GM18520 (cell line): ENCODE measurements at regions not wholly inside any gene's neighbourhood (a gene's known extent, or its start where the extent isn't known, plus 50 kb on each side); places are given as distances from the start of the nearest gene placed in this dataset.

Source experiments
- ATAC-seq: cut with Tn5 transposase; IDR thresholded peaks from one replicate; pipeline ENCODE4 v1.9.1; 2021; ENCODE audit not compliant: unreplicated experiment

- ATAC-seq = no peak
These were observed 171.9 kb upstream of the PMEPA1 start for GRCh38 chr20:57881466-57882385.

GRCh38 chr20:57880571-57880892 is 170.7 kb upstream of the PMEPA1 start:
- ATAC-seq = no peak

GRCh38 chr20:57879779-57880570 is 170.2 kb upstream of the PMEPA1 start:
- ATAC-seq = no peak

- ATAC-seq = no peak
These were observed 169.6 kb upstream of the PMEPA1 start for GRCh38 chr20:57879437-57879778.

- no peak for ATAC-seq
These were observed 169.1 kb upstream of the PMEPA1 start for GRCh38 chr20:57878786-57879424.

- no peak for ATAC-seq
These were observed 168.2 kb upstream of the PMEPA1 start for GRCh38 chr20:57877995-57878394.

- ATAC-seq = no peak
These were observed 167.5 kb upstream of the PMEPA1 start for GRCh38 chr20:57877131-57877824.

GRCh38 chr20:57876163-57876562 is 166.3 kb upstream of the PMEPA1 start:
- no peak for ATAC-seq

GRCh38 chr20:57874141-57874540 is 164.3 kb upstream of the PMEPA1 start:
- no peak for ATAC-seq

- no peak for ATAC-seq
These were observed 163.1 kb upstream of the PMEPA1 start for GRCh38 chr20:57872816-57873409.

GRCh38 chr20:57871237-57871632 is 161.4 kb upstream of the PMEPA1 start:
- no peak for ATAC-seq

- ATAC-seq = no peak
These were observed 160.9 kb upstream of the PMEPA1 start for GRCh38 chr20:57870597-57871236.

GRCh38 chr20:57869951-57870315 is 160.1 kb upstream of the PMEPA1 start:
- no peak for ATAC-seq

- no peak for ATAC-seq
These were observed 159.6 kb upstream of the PMEPA1 start for GRCh38 chr20:57869291-57869950.

- no peak for ATAC-seq
These were observed 158.5 kb upstream of the PMEPA1 start for GRCh38 chr20:57868310-57868709.

- no peak for ATAC-seq
These were observed 158.0 kb upstream of the PMEPA1 start for GRCh38 chr20:57867807-57868206.

- no peak for ATAC-seq
These were observed 157.5 kb upstream of the PMEPA1 start for GRCh38 chr20:57867181-57867803.

GRCh38 chr20:57866250-57867106 is 156.7 kb upstream of the PMEPA1 start:
- ATAC-seq = no peak

- no peak for ATAC-seq
These were observed 155.5 kb upstream of the PMEPA1 start for GRCh38 chr20:57865266-57865665.
